Calu3 (cell line): ENCODE measurements at regions not wholly inside any gene's neighbourhood (a gene's known extent, or its start where the extent isn't known, plus 50 kb on each side); places are given as distances from the start of the nearest gene placed in this dataset.

Experiments used
- BruUV-seq: library from RNA; stranded (reverse); fragments of 400-500 nt; replicated peaks from 2 replicates; lab custom pipeline; 2021; lab: Mats Ljungman, UMichigan
- CTCF ChIA-PET: fragments of 300-600 bp; sonication (Branson Sonifier 250); formaldehyde crosslinking; loops from one replicate; lab custom pipeline; 2022; ENCODE audit warnings: antibody characterized with exemption; lab: Charles Lee
- DNase-seq: peaks from one replicate; pipeline ENCODE4 v3.0.0; 2022
- H3K27ac Mint-ChIP-seq: one replicate; pipeline ENCODE4 v1.8.0; 2022; ENCODE audit warnings: mixed read lengths; ENCODE audit not compliant: unreplicated experiment
- H3K27me3 Mint-ChIP-seq: one replicate; pipeline ENCODE4 v1.8.0; 2022; ENCODE audit warnings: mixed read lengths; ENCODE audit not compliant: unreplicated experiment
- H3K36me3 Mint-ChIP-seq: one replicate; pipeline ENCODE4 v1.8.0; 2022; ENCODE audit warnings: mild to moderate bottlenecking, moderate library complexity, mixed read lengths; ENCODE audit not compliant: insufficient read depth, unreplicated experiment
- H3K4me1 Mint-ChIP-seq: one replicate; pipeline ENCODE4 v1.8.0; 2022; ENCODE audit warnings: mild to moderate bottlenecking, low read depth, mixed read lengths; ENCODE audit not compliant: unreplicated experiment
- H3K4me3 Mint-ChIP-seq: one replicate; pipeline ENCODE4 v1.8.0; 2022; ENCODE audit warnings: mild to moderate bottlenecking, low read depth, moderate library complexity, mixed read lengths; ENCODE audit not compliant: unreplicated experiment
- H3K9me3 Mint-ChIP-seq: one replicate; pipeline ENCODE4 v1.8.0; 2022; ENCODE audit warnings: low read depth, mixed read lengths; ENCODE audit not compliant: unreplicated experiment
- intact Hi-C: fragments of 100-400 bp; cut with micrococcal nuclease; formaldehyde crosslinking; loops from one replicate; pipeline ENCODE4 v1.10.0; 2022; ENCODE audit not compliant: unreplicated experiment
- TF ChIP-seq, protein P1 (sequence below): fragments of 200-600 bp; IDR thresholded peaks from one replicate; pipeline ENCODE4 v1.8.0; 2022; ENCODE audit warnings: antibody characterized with exemption; ENCODE audit not compliant: unreplicated experiment

DNA sequence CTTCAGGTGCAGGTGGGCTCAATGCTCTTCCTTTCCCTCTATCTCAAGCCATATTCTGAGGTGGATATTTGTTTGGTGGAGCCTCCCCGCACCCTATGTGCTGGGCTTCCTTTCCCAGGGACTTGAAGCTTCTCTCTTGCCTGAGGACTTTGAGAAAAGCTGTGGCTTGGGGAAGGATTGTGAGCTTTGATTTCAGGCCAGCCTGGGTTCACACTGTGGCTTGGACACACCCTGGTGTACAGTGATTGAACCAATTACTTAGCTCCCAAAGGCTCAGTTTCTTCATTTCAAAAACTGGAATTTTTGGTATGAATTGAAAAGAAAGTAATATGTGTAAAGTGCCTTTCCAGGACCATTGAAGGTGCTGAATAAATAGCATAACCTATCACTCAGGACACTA is 224.5 kb upstream of the GLI3 start:
- TF ChIP-seq, protein P1, sequence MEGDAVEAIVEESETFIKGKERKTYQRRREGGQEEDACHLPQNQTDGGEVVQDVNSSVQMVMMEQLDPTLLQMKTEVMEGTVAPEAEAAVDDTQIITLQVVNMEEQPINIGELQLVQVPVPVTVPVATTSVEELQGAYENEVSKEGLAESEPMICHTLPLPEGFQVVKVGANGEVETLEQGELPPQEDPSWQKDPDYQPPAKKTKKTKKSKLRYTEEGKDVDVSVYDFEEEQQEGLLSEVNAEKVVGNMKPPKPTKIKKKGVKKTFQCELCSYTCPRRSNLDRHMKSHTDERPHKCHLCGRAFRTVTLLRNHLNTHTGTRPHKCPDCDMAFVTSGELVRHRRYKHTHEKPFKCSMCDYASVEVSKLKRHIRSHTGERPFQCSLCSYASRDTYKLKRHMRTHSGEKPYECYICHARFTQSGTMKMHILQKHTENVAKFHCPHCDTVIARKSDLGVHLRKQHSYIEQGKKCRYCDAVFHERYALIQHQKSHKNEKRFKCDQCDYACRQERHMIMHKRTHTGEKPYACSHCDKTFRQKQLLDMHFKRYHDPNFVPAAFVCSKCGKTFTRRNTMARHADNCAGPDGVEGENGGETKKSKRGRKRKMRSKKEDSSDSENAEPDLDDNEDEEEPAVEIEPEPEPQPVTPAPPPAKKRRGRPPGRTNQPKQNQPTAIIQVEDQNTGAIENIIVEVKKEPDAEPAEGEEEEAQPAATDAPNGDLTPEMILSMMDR = no peak
- intact Hi-C loops = no loop called here
- BruUV-seq = no TSS peak
- CTCF ChIA-PET = no interaction called here
- Mint-ChIP-seq H3K4me1 (no peaks in the 10 kb centered on the region), H3K9me3 (peaks cover 22% of the 10 kb centered on the region), H3K27ac (no peak overlapping the region), H3K4me3 (no peak overlapping the region), H3K27me3 (no peaks in the 10 kb centered on the region), H3K36me3 (no peaks in the 10 kb centered on the region)
- no peak for DNase-seq

DNA sequence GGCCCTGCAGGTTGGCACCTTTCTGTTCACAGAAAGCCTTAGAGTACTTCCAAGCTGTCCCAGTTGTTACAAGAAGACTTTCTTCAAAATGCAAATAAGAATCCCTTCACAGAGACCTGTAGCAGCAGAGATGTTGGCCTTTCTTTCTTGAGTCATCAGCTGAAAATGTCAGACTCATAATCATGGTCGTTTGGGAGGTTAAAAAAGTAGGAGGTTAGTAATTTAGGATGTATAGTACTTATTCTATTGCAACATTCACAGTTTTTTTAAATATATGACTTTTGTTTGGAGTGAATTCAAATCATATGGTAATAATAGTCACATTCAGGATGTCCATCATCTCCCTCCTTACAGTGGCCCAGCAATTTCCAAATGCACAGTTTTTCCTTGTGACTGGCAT is 223.9 kb upstream of the GLI3 start:
- H3K27ac Mint-ChIP-seq = no peak overlapping the region
- no TSS peak for BruUV-seq
- CTCF ChIA-PET = no interaction called here

DNA sequence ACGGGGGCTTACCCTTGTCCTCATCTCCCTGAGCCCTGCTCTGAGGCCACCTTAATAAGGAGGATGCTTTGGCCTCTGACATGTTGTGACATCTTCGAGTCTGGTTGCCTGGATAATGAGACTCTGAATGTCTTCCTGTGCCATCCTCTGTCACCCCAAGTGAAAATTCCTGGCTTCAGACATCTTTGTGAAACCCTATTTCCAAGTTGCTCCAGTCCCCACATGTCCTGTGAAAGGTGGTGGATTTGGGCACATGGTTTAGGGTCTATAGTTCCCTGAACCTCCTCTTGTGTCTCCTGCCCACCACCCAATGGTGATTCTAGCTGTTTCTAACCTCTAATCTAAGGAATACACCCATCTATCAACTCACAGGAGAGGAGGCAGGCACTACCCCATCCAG is 223.1 kb upstream of the GLI3 start:
- Mint-ChIP-seq H3K4me1 (no peaks in the 10 kb centered on the region), H3K36me3 (no peaks in the 10 kb centered on the region), H3K27me3 (no peaks in the 10 kb centered on the region), H3K4me3 (no peak overlapping the region), H3K27ac (no peak overlapping the region), H3K9me3 (peaks cover 20% of the 10 kb centered on the region)
- BruUV-seq = no TSS peak
- no peak for DNase-seq
- intact Hi-C loops = no loop called here
- TF ChIP-seq, protein P1 = no peak
- CTCF ChIA-PET = no interaction called here

More for the DNA sequence above, 223.9 kb upstream of the GLI3 start:
- Mint-ChIP-seq H3K4me3 (no peak overlapping the region), H3K27me3 (no peaks in the 10 kb centered on the region), H3K36me3 (no peaks in the 10 kb centered on the region), H3K9me3 (peaks cover 22% of the 10 kb centered on the region), H3K4me1 (no peaks in the 10 kb centered on the region)
- intact Hi-C loops = no loop called here
- TF ChIP-seq, protein P1 = no peak
- DNase-seq = no peak

DNA sequence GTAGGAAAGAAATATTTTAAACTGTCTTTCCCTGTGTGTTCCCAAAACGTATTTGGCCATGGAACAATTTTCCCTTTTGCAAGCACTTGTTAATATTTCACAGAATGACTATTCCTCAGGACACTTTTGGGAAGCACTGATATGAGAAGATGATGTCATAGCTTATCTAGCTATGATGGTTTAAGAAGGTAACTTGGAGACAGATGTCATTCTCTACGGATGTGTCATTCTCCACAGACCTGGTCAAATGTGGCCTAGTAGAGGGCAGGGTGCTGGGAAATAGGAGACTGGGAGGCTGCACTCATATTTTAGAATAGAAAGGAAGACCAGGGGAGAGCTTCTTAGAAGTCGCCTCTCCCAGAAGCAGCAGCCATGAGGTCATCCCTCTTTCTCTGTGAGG is 220.7 kb upstream of the GLI3 start:
- no TSS peak for BruUV-seq
- peaks cover 21% of the 10 kb centered on the region for H3K9me3 Mint-ChIP-seq
- H3K27me3 Mint-ChIP-seq = no peaks in the 10 kb centered on the region
- H3K36me3 Mint-ChIP-seq = no peaks in the 10 kb centered on the region
- TF ChIP-seq, protein P1 = no peak
- no peak for DNase-seq
- H3K4me1 Mint-ChIP-seq = no peaks in the 10 kb centered on the region
- CTCF ChIA-PET = no interaction called here
- H3K4me3 Mint-ChIP-seq = no peak overlapping the region
- no peak overlapping the region for H3K27ac Mint-ChIP-seq
- intact Hi-C loops = no loop called here
